ENCODE measurements at regions not wholly inside any gene's neighbourhood (a gene's known extent, or its start where the extent isn't known, plus 50 kb on each side); places are given as distances from the start of the nearest gene placed in this dataset.

DNA sequence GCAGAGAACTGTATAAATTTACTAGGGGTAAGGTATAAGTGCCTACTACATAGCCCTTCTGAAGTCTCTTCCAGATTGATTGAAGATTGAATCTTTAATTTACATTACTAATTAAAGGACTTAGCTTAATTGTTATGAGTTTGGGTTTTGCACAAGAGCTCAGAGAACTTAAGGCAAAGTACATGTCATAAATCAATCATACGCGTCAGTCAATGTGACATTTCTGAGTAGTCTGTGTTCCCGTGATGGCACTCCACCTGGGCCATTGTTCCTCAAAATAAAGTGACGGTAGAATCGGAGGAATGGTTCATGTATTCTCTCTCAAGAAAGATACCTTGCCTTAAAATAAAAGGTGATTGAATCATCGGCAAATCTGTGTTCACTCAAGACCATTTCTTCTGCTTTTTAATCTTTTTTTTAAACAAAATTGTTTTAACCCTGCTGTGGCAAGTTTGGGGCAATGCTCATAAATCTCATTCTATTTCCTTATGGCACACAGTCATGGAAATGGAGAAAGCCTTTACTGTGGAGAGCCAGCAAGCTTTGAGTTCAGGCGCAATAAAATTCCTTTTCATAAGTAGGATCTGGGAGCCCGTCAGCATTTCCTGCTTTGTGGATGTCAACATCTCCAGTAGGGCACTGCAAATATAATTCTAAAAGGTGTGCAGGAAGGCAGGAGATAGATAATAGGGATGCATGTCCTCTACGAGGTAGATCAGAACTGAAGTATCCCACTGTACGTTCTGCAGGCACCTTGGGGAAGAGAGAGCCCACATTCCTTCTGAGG lies 427.4 kb downstream of the GATA3 start:
- DNase-seq (ENCODE audit: low read depth, low spot score): no peak

DNA sequence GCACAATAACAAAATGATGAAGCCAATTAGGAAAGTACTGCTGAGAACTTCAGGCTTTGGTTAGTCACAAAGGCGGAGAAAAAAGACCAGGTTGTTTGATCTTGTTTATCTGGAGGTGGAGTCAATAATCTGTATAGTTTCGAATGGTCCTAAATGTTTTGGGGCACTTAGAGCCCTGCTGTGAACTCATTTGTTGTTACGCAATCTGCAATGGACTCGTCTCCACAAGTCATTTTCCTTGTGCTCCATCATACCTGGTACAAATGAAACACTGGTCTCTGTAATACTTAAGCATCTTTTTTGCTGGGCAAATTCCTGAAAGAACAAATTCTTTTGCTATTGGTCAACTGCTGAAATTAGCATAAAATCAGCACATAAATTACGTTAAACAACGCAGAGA lies 430.5 kb downstream of the GATA3 start:
- DNase-seq (ENCODE audit: low read depth, low spot score): no peak

DNA sequence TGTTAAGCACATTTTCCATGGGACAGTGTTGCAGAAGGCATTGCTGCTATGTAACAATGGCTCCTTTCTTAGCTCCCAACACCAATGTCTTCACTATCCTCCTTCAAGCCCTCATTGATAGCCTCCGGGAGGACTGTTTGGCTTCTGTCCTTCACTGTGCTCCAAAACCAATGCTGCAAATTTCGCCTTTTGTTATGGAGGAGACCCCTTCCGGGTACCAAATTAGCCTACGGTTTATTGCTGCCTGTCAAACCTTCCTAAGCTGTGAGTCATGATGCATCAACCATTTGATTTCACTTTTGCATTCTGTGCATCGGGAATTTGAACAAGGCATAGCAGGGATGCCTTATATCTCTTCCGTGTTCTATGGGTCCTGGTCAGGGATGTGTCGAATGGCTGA lies 432.9 kb downstream of the GATA3 start:
- no peak for DNase-seq (ENCODE audit: low read depth, low spot score)

DNA sequence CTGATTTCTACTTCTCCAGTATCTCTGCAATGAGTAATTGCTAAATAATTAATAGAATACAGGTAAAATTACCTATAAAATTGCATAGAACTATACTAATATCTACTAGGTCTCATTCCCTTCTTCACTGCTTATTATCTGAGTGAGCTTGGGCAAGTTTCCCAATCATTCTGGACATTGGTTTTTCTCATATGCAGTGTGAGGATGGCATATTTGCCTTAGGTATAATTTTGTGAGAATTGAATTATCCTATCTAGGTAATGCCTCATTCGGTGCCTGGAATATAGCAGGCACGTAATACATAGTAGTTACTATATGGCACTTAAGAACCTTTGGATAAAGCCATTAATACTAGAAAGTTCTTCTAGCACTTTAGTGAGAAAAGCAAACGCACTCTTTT lies 434.7 kb downstream of the GATA3 start:
- no peak for DNase-seq (ENCODE audit: low read depth, low spot score)

DNA sequence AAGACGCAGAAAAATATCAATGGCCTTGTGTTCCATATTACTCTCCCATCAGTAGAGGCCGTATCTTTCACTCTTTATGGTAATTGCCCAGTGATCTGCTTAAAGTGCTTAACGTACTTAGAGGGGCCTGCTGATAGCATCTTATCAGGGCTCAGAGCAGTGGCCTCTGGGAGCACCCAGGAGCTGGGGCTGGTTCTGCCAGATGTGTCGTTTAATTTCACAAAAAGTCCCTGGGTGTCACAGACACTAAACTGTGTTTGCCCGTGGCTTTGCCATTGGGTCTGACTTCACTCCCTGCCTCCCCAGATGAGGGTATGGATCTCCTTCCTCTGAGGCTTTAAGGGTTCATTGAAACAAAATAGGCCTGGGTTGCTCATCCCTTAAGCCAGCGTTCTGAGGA lies 435.3 kb downstream of the GATA3 start:
- DNase-seq (ENCODE audit: low read depth, low spot score): no peak

DNA sequence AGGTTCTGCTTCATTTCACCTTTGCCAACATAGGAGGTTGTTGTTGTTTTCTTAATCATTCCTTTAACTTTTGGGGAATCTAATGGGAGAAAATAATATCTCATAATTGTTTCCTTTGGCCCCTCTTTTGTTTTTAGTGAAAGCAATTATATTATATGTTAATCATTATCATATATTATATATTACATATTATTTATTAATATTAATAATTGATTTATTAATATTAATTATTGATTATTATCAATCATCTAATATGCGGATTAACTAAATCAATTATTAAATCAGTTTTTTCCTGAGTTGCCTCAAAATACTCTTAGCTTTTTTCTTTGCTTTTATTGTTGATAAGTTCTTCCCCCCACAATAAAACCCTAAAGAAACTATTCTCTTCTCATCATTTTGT lies 443.8 kb downstream of the GATA3 start:
- no peak for DNase-seq (ENCODE audit: low read depth, low spot score)

DNA sequence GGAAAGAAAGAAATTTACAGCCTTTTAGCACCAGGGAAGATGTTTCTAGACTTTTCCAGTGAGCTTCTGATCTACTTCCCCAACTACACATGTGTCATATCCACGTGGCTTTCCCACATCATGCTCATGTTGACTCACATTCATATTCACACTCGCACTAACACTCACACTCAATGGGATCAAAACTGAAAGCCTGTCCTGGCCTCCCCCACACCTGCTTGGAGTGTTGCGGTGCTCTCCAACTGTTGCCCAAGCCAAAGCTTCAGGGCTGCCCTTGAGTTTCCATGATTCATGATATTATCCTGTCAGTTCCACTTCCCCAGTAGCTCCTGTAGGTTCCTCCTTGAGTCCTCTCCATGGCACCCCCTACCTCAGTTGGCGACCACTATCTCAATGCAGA lies 444.4 kb downstream of the GATA3 start:
- DNase-seq (ENCODE audit: low read depth, low spot score): no peak

DNA sequence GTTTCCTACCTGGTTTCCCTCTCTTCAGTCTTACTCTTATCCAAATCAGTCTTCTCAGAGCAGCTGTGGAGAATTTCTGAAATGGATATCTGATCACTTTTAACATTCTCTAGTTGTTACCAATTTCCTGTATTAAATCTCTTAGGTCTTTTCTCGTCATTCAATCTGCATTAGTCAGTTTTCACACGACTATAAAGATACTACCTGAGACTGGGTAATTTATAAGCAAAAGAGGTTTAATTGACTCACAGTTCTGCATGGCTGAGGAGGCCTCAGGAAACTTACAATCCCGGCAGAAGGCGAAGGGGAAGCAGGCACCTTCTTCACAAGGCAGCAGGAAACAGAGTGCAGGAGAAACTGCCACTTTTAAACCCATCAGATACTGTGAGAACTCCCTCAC lies 444.8 kb downstream of the GATA3 start:
- DNase-seq (ENCODE audit: low read depth, low spot score): no peak

DNA sequence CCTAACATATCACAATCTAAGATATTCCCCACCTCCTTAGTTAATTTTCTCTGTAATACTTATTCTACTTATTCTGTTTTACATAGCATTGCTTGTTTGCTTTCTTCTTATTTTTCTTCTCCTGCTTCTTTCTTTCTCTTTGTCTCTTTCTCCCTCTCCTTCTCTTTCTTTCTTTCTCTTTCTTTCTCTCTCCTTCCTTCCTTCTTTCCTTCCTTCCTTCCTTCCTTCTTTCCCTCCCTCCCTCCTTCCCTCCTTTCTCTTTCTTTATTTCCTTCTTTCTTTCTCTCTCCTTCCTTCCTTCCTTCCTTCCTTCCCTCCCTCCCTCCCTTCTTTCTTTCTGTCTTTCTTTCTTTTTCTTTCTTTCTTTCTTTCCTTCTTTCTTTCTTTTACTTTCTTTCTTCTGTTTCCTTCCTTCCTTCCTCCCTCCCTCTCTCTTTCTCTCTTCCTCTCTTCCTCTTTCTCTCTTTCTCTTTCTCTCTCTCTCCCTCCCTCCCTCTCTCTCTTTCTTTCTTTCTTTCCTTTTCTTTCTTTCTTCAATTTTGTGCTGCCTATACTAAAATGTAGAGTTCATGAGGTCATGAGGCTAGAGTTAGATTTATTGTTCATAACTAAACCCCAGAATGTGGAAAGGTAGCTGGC lies 445.4 kb downstream of the GATA3 start:
- no peak for DNase-seq (ENCODE audit: low read depth, low spot score)

DNA sequence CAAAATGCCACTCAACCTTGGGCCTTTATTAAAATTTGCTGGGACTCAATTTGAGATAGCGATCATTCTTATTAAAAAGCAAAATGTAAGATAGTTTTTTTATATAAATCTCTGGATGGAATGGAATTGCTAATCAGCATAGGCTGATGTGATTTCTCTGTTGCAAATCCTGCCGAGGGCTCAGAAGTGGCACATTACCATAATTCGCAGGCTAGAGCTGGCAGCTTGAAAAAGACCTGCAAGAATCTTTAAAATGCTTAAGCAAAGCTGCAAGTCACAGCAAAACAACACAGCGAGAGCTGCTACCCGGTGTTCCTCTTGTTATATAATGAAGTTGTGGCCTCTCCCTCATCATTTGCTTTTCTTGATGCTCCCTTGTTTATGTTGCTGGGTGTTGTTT lies 448.1 kb downstream of the GATA3 start:
- DNase-seq (ENCODE audit: low read depth, low spot score): no peak

DNA sequence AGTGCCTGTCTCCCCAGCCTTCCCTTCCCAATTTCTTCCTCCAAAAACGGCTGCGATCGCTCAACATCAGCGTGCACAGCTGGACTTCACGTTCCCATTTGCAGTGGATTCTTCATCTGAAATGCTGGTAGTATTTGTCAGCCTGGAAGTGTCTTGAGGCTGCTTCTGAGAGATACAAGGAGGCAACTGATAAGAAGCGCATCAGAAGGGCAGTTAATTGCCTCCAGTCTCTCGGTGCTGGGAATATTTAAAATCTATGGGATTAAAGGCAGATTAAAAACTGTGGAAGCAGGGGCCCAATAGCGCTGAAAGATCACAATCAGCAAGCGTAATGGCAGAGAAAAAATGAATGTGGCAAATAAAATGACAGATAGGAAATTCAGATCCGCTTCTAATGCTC lies 450.0 kb downstream of the GATA3 start:
- DNase-seq (ENCODE audit: low read depth, low spot score): no peak

DNA sequence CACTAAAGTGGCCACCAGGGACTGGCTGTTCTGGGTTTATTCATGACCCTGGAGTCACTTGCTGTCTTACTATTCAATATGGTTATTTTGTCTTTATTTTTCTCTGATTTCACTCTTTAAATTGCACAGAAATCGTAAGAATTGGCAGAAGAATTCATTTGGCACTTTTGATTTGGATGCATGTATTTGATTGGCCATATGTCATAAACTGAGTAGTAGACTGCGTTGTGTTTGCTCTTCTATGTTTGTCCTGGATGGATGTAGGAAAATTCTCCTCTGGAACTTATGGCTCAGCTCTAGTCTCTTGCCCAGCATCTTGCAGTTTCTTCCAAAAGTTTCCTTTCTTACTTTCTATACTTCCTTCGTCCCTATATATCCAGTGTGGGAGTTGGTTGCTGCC lies 452.7 kb downstream of the GATA3 start:
- DNase-seq (ENCODE audit: low read depth, low spot score): no peak

DNA sequence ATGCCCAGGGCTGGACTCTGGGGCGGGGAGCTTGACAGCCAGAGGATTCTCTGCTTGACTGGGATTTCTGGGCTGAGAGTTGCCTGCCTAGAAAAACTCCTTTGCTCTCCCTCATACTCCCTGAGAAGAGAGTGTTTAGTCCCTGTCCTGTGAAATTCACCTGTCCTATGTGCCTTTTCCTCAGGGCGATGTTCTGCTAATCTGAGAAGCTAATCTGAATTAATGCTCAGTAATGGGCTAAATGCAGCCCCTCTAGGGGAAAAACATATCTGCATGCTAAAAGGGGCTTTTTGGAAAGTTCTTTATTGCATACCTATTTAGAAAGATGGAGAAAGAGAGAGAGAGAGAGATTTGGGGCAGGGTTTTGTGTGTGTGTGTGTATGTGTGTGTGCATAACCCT lies 454.4 kb downstream of the GATA3 start:
- no peak for DNase-seq (ENCODE audit: low read depth, low spot score)

DNA sequence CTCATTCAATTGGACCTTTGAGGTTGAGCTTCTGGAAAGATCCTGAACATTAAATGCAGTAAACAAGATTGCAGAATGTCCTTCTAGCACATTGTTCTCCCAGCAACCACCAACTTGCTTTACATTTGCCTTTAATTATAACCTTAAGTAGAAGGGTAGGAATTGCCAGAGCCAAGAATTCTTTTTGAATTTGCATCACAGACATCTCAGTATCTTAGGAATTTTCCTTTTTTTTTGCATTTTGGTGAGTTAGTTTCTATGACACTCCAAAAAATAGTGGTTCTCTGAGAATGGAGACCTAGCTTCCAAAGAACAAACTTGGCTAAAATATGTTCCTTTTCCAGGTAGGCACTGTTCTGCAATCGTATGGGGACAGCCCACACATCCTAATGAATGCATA lies 456.0 kb downstream of the GATA3 start:
- no peak for DNase-seq (ENCODE audit: low read depth, low spot score)

DNA sequence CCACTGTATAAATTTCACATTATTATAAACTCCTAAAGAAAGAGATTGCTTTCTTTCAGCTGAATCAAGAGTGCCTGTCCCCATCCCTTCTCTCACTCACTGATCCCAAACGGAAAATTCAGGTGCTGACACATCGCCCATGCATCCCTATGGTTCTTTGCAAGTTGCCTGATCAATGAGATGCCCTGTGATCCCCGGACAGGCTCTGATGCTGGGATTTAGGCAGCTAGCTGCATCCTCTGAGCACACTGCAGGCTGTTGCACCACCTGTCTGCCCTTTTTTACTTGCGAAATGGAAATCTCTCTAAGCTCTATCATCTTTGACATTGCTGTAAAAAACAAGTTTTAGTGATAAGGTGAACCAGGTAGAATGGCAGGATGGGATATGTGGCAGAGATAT lies 456.5 kb downstream of the GATA3 start:
- DNase-seq (ENCODE audit: low read depth, low spot score): no peak

DNA sequence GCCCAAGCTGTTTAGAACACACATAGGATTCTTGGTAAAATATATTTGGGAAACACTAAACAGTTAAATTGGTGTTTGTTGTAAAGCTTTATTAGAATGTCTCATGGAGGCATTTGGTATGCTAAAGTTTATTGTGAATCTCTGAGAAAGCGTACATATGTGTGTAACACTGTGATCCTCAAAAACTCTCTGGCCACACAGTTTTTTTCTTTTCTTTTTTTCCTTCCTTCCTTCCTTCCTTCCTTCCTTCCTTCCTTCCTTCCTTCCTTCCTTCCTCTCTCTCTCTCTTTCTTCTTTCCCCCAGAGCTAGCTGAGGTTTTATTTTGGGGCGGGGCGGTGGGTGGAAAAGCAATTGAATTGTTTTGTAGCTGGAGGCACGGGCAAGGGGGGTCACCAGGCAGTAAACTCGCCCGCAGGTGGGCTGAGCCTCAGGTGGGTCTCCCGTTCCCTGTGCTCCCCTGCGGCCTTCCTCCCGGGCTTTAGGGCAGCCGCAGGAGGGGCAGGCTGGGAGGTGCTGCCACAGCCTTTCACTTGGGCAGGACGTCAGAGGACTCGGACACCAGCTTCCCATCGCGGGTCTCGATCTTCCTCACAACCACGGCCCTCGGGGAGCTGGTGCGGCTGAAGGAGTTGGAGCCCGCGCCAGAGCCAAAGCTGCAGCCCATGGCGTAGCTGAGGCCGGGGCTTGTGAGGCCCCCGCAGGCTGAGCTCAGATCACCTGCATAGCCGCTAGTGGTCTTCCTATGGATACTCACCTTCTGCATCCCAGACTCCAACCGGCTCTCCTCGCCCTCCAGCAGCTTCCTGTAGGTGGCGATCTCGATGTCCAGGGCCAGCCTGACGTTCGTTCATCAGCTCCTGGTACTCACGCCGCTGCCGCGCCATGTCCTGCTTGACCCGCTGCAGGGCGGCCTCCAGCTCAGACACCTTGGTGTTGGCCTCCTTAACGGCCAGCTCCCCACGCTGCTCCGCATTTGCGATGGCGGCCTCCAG lies 459.0 kb downstream of the GATA3 start:
- DNase-seq (ENCODE audit: low read depth, low spot score): no peak

DNA sequence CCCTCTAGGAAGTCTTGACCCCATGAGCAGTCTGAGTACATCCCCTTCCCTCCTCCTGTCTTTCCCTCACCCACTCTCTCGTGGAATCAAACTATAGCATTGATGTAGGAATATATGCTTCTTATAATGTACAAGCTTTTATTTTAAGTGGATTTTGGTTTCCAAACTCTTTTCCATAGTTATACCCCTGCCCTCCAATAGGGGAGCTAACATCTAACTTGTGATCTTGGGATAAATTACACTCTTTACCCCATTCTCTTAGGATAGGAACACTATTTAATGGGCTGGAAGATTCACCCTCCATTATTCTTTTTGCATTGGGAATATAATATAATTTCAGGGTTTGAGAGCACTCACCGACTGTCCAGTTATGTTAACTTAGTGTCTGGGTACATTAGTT lies 465.9 kb downstream of the GATA3 start:
- no peak for DNase-seq (ENCODE audit: low read depth, low spot score)

DNA sequence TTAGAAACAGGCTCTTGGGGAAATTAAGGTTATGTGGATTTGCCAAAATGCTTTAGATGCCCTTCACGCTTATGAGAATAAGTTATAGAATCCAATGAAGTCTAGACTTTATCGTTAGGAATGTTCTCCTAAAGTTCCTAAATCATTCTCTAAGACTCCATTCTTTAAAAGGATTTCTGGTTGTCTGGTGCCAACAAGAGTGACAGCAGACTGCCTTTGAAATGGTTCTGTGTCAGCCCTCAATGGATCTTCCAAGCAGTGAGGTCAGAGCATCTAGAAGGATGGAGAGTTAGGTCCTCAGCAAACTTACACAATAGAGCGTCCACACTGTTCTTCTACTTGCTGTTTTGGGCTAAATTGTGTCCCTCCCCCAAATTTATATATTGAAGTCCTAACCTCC lies 473.3 kb downstream of the GATA3 start:
- DNase-seq (ENCODE audit: low read depth, low spot score): no peak

DNA sequence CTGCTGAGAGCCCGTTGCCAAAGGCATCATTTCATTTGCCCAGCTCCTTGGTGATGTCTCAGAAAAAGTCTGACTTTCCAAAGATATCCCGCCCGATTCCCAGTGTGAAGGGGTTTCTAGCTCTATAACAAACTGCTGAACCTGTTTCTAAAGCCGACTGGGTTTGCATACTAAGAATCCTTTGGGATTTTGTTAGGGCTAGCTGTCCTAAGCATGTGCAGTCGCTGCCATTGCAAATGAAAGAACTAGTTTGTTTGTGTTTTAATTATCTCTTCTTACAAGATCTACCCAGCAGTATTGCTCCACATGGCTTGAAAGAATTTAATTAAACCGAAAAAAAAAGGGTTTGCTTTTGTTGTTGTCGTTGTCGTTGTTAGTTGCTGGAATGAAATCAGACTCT lies 476.6 kb downstream of the GATA3 start:
- DNase-seq (ENCODE audit: low read depth, low spot score): no peak

DNA sequence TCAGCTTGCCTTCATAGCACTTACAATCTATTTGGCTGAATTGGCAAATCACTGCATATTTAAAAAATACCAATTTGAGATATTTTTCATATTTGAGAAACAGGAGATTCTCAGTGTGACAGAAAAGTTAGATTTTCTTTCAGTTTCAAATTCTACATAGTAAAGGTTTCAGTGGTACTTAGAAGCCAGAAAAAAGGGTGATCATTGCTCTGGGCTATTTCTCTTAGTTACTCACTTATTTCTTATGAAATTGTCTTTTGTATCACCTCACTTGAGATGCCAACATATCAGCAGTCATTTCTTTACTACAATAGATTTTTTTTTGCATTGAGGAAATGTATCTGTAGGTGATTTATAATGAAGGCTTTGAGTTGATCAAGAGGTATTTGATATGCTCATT lies 478.2 kb downstream of the GATA3 start:
- DNase-seq (ENCODE audit: low read depth, low spot score): no peak

DNA sequence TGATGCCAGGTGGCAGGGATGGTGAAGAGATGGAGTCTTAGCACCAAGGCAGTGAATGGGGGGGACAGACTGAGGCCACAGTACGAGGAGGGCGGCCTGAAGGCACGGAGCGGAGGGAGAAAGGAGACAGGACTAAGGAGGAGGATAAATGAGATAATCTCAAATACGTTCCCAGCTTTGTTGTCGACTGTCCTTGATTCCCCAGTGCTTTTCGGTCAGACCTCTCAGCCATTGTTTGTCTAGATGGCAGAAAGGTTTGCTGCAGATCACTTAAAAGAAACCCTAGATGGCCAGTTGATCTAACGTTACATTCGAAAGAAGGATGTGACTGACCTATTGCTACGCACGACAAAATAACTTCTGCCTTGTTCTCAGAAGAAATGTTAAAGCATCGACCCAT lies 479.0 kb downstream of the GATA3 start:
- no peak for DNase-seq (ENCODE audit: low read depth, low spot score)

DNA sequence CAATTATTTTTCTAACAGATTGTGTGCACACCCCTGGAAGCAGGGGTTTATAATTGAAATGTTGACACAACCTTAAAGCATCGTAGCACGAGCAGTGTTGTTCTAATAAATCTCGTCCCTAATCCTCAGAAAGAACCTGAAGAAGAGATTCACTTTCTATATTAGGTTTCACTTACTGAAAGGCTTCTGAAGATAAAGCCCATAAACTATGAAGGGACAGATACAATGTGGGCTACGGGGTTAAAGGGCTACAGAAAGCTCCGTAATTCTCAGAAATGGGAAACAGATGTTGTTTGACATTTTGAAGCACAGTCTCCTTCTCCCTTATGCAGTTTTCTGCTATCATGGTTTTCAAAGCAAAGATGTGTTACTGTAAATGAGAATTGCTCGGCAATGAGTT lies 479.6 kb downstream of the GATA3 start:
- no peak for DNase-seq (ENCODE audit: low read depth, low spot score)
